ENCODE measurements at regions not wholly inside any gene's neighbourhood (a gene's known extent, or its start where the extent isn't known, plus 50 kb on each side); places are given as distances from the start of the nearest gene placed in this dataset.

DNA sequence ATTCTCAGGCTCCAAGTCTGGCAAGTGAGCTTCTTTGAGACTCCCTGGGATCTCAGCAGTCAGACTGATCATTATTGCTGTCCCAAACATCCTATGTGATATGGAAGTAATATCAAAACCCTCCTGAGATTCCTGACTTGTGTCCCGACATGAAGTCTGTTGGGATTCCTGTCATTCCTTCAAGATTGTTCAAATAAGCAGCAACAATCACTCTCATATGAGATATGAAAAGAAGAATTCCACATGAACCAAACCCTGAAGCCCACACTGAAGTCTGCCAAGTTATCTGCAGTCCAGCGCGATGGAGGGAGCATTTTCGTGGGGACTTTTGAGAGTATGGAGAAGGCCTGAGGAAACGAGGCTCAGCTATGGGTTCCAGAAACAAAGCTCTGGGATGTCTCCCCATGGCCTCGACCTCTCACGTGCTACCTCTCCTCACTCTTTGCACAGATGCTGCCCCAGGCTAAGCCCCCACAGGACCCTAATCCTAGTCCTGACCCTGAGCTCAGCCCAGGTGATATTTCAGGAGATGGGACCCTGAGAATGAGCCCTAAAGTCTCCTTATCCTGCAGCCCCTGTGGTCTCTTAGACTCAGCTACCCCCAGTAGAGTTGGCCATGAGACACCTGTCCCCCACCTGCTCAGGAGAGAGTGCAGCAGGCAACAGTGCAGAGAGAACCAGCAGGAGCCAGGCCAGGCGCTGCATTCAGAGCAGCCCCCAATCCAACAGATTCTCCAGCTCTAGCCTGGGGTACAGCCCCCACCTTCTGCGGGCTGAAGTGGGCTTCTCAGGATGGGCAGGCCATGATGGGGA is 100.2 kb downstream of the GGTLC2 start:
- no peak for DNase-seq (ENCODE audit: low spot score)

DNA sequence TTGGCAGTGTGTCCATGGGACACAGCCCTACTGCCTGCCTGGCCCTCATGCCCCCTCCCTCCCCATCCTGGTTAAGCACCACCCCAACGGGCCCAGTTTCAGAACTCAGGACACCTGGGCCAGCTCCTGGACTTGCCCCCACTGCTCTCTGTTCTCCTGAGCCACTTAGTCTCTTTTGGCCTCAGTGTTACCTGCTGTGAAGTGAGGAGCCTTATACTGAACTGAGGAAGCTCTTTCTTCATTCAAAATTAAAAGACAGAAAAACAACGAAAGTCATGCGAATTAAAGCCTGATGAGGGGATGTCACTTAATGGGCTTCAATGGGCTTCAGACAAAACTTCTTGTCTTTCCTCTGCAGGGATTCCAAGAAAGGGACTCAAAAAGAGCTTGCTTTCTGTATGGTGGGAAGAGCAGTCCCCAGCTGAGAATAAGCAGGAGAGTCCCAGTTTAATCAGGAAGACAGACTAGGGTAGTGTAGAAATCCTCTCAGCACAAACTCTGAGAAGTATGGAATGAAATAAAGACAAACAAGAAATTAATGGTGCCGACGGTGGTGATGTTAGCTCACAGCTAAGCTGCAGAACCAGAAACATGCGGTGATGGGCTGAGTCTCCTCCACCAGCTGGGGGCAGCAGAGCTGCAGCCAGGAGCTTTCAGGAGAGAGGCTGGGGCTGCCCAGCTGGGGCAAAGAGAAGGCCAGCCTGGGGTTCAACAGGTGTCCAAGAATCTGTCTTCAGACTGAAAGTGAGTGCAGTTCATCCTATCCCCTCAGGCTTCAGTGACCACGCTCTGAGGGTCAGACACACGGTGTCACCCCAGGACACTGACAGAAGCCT is 101.0 kb downstream of the GGTLC2 start:
- DNase-seq (ENCODE audit: low spot score) = peak; percentile 11

DNA sequence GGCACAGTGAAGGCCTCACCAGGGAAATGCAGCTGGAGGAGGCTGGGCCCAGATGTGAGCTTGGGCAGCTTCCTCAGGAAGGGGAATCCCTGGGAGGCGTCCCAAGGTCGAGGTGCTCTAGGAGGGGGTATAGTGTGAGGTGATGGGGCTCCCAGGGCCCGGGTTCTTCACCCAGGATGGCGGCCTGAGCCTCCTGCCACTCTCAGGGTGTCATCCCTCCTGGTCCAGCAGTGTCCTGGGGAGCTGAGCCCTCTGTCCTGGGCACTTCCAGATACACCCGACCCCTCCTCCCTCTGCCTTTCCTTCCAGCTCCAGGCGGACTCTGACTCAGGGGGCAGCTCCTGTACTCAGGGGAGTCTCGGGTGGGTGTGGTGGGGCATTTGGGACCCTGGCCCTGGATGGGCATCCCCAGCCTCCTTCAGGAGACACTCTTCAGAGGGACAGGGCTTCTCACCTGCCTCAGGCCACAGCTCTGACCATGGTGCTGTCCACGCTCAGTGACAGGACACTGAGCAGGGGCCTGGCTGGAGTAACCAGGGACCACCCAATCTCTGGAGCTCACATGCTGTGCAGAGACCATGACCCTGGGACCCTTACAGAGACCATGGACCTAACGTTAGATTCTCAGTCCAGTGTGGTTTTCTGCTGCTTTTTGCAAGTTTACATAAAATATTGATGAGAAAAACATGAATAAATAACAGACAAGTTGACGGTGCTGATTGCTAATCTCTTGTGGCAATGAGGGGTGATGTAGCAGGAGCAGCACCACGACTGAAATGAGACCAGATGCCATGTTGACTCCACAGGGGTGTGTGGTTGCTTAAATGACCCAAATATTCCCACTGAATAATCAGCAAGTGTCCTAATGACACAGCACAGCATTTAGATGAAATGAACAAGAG is 101.9 kb downstream of the GGTLC2 start:
- no peak for DNase-seq (ENCODE audit: low spot score)

DNA sequence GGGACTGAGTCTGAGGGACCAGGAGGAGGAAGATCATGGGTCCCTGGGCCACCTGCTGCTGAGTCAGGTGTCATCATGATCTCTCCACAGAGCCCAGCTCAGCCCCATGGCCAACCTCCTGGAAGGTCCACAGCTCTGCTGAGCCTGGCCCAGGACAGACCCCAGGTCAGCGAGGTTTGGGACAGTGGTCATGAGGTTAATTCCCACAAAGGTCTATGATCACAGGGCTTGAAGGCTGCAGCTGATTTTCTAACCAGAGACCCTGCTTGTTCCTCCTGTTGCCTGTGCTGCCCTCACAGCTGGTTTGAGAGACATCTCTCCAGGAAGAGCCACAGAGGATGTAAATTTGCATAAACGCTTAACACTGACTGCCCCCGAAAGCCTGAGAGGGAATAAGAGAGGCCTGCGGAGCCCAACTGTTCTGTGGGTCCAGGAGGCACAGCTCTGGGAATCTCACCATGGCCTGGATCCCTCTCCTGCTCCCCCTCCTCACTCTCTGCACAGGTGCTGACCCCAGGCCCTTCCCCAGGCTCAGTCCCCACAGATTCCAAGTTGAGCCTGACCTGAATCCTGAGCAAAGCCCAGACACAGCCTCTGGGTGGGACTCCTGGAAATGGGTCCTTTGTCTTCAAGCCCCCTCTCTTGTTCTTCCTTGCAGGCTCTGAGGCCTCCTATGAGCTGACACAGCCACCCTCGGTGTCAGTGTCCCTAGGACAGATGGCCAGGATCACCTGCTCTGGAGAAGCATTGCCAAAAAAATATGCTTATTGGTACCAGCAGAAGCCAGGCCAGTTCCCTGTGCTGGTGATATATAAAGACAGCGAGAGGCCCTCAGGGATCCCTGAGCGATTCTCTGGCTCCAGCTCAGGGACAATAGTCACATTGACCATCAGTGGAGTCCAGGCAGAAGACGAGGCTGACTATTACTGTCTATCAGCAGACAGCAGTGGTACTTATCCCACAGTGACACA is 102.8 kb downstream of the GGTLC2 start:
- no peak for DNase-seq (ENCODE audit: low spot score)

DNA sequence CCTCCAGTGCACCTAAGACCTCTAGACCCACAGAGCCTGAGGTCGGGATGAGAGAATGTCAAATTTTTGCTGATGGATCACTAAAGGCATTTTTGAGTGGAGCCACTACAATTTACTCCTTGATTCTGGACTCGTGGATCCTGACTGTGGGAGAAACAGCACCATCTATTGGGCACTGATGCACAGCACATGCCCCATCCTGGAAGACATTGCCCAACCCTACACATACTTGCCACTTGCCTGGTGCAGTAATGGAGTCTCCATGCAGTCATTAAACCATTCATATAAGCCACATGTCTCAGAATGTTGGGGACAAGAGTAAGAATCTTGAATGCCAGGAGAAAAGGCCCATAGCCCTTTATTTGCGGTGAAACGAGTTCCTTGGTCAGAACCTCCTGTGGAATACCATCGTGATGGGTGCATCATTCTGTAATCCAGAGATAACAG is 103.9 kb downstream of the GGTLC2 start:
- DNase-seq (ENCODE audit: low spot score) = peak; percentile 34

DNA sequence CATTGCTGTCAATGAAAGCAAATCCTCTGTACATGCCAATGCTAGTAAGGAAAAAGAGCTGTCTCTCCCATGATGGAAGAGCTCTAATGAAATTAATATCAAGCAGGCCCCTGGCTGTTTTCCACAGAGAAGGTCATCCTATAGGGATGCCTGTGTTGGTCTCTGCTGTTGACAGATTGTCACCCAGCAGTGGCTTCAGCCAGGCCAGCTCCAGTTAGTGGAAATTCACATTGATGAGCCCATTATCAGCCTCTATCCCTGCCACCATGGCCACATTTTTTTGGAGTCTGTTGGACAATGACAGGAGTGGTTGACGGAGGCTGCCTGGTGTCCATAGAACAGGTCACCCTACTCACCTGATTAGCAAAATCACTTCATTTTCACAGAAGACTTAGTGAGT is 104.3 kb downstream of the GGTLC2 start:
- no peak for DNase-seq (ENCODE audit: low spot score)

DNA sequence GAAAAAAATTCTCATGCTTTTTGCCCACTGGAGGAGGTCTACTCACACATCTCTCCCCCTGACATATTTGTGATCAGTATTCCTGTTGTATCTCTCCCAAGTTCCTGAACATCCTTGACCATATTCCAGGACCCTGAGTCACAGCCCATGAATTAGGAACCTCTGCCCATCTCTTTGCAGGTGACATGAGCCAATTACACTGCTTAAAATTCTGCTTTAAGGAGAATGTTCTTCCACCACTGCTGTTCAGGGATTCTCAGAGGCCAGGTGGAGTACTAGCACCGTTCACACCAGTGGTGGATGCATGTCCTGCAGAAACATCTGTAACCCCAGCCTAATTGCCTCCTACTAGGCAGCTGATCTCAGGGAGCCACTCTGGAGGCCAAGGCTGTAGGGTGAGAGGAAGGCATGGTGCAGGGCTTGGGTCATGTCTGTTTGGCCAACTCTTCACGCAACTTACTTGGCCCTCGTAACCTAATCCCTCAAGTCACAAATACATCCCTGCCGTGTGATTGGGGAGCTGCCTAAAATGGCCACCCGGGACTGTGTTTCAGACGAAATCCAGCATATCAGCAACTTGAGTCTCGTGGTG is 104.8 kb downstream of the GGTLC2 start:
- DNase-seq (ENCODE audit: low spot score) = no peak

DNA sequence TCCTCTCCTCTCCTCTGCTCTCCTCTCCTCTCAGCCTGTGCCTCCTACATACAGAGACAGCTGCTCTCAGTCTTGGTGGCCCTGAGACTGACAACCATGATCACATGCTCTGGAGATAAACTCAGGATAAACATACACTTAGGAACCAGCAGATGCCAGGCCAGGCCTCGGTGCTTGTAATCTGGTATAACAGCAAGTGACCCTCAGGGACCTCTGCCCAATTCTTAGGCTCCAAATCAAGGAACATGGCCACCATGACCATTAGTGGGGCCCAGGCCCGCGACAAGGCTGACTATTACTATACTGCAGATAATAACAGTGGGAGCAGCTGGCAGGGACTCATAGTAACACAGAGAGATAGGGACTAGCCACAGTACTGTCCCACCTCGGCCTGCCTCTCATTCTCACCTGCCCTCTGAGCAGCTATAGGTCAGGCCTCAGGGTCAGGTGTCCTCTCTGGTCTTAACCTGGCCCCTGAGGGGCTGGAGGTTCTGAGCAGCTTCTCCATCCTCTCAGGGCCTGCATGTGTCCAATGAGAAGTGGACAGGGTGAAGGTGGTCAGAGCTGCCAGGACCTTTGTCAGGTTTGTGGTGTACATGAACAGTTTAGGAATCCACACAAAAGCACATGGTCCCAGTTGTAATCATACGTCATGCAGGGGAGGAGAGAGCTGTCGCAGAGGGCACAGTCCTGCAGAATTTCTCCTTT is 106.1 kb downstream of the GGTLC2 start:
- no peak for DNase-seq (ENCODE audit: low spot score)

DNA sequence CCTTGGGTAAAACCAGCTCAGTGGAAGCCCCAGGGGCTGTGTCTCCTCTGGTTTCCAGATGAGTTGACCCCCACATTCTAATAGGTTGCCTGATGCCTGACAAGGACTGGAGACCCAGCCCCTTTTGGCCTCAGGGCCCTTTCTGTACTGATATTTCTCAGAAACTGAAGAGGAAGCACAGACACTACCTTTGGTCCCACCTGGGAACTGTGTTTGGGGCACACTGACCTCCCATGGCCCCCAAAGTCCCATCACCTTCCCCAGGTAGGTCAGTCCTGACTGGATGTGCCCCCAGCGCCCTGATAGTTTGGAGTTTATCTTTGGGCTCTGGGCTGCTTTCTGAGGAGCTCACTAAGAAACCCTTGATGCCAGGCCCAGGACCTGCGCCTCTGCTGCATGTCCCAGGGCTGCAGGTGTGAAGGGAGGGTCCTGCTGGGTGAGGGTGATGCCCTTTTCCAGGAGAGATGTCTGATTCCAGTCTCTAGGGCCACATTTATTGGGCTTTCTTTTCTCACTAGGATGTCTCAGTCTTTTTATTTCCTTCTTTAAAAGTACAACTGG is 106.7 kb downstream of the GGTLC2 start:
- DNase-seq (ENCODE audit: low spot score) = no peak

DNA sequence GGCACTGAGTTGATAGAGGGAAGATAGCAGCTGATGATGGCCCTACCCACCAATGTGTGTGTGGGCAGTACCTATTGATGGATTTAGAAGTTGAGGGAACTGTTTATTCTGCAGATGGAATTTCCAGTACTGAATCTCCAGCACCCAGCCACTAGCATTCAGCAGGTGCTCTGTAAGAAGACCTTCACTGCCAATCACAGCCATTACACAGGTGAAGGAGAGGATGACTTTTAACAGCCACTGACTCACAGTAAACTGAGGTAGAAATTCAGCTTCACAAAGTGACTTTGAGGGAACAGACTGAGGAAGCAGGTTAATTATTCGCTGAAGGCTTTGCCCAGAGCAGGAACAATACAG is 107.8 kb downstream of the GGTLC2 start:
- no peak for DNase-seq (ENCODE audit: low spot score)

DNA sequence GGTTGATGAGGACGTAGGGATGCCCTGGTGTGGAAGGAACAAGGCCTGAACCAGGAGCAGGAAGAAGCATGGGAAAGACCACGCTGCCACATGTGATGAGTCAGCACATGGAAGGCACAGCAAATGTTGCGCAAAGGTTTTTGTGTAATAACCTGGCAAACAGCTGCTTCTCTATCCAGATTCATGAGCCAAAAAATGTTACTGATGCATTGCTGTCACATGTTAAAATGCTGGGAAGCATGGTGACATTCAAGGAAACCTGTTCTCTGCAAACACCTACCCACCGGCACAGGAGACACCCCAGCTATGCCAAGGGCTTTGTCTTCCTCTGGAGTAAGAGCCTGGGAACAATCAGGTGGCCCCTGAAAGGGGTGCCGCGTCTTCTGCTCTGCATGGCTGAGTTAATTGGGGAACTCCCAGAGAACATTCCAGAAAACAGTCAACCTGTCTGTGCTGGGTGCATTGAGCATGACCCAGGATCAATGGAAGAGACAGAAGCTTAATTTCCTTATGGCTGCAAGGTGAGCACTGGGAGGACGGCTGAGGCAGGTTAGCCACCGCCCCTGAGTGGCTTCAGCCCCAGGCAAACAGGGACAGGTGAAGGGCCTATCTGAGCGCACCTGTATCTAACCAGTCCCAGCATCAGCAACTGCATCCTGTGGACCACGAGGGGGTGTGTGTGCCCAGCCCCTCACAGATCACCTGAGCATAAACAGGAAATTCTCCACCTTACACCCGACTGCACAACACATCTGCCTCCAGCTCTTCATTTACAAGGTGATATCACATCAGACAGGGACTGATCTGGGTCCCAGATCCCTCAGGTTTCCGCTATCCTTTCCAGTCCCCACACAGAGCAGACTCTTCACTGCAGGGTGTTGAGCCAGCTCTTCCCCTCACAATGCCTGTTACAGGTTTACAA is 108.4 kb downstream of the GGTLC2 start:
- DNase-seq (ENCODE audit: low spot score) = peak; percentile 9

DNA sequence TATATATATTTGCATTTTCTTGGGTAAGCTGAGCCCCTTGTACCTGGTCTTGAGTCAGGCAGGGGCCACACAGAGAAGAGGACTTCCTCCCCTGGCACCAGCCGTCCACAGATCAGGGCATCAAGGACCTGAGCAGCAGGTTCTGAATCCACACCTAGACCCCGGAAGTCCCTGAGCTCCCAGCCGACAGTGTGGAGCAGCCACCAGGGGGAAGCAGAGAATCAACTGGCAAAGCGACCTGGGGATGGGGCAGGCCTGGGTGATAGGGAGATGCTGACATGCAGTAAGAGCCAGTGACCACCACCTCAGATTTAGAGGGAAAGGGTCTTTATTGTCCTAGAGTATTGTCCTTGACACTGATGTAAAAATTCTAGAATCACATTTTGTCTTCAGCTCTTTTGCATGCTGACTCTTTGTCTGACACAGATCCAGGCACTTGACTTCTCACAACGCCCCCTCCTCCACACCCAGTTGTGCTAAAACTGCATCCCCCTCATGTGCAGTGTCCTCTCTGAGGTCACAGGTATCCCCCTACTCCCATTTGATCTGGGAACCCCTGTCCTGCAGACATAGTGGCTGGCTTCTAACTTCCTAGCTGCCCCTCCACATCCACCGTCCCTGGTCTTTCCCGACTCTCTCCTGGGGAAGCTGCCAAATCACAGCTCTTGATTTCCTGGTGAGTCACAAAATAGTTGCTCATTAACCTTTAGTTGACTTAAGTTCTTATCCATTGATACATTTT is 109.3 kb downstream of the GGTLC2 start:
- DNase-seq (ENCODE audit: low spot score) = peak; percentile 18

DNA sequence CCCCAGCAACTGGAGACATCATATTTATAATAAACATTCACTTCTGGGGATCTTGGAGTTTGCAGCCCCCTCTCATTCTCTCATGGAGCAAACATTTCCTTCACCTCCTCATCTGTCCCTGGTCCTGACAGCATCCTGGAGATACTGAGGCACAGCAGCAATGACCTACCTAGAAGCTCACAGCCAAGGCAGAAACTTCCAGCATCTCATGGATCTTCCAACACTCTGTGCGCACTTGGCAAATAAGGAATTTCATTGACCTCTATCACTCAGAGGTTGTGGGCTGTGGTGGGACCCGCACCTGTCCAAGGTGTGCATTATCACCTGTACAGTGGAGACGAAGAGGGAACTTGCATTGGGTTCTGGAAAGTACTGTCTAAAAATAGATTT is 109.8 kb downstream of the GGTLC2 start:
- no peak for DNase-seq (ENCODE audit: low spot score)

DNA sequence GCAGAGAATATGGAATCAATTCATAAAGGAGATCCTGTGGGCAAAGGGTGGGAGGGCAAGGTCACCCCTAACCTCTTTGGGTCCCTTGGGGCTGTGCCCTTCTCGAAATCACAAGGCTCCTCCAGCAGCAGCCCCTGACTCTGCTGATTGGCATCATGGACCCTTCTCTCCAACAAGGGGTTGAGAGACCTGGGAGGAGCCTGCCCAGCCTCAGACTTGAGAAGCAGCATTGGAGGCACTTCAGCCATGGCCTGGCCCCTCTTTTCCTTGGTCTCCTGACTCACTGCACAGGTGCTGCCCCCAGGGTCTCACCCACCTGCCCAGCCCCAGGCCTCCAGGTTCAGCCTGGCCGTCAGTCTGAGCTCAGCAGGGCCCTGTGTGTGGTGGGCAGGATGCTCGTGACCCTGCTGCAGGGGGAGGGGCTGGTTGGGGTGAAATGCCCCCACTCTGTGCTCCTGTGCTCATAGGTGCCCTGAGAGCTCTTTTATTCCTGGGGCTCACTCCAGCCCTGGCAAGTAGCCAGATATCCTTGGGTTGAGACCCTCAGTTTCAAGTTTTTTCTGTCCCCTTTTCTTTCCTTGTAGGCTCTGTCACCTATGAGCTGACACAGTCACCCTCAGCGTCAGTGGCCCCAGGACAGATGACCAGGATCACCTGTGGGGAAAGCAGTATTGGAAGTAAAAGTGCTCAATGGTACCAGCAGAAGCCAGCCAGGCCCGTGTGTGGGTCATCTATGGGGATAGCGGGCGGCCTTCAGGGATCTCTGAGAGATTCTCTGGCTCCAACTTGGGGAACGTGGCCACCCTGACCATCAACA is 110.8 kb downstream of the GGTLC2 start:
- no peak for DNase-seq (ENCODE audit: low spot score)

DNA sequence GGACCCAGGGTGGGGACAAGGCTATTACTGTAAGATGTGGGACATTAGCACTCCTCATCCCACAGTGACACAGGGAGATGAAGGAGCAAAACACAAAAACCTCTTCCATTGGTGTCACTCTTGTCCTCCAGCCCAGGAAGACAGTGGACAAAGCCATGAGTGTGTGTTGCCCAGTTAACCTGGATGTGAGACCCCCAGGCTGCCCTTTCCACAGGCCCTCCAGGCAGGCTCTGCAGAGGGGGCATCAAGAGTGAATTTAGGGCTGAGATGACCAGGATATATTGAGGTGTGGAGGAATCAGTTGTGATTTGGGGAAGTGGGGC is 111.3 kb downstream of the GGTLC2 start:
- DNase-seq (ENCODE audit: low spot score) = no peak

DNA sequence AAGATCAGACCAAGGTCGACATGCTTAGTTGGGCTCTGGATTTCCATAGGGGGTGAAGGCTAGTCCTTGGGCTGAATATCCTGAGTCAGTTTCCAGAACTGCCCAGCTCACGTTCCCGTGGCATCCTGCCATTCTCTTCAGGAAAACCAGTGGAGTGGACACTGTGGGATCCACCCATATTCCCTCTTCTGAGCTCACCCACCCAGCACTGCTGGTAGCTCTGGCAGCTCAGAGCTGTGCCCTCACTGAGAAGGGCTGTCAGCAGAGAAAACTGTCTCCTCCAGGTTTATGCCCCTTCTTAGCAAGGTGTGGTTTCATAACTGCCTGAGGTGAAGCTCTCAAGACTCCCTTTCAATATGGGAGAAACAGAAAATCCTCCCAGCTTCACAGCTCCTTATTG is 111.7 kb downstream of the GGTLC2 start:
- DNase-seq (ENCODE audit: low spot score) = no peak

All from H4 (cell line).